Endothelial cell of umbilical vein (primary cell): ENCODE measurements at regions not wholly inside any gene's neighbourhood (a gene's known extent, or its start where the extent isn't known, plus 50 kb on each side); places are given as distances from the start of the nearest gene placed in this dataset.

Source experiments
- BruUV-seq: library from RNA; stranded (reverse); fragments of 400-500 nt; replicated peaks from 2 replicates; lab custom pipeline; 2021; lab: Mats Ljungman, UMichigan
- CTCF ChIA-PET: fragments of 300-600, 350-600 bp; sonication (Branson Sonifier 250); formaldehyde crosslinking; loops from one replicate; lab custom pipeline; 2021; ENCODE audit warnings: antibody characterized with exemption, inconsistent platforms; lab: Charles Lee
- POLR2A ChIA-PET: fragments of 300-600, 350-600 bp; sonication (Branson Sonifier 250); formaldehyde crosslinking; loops from one replicate; lab custom pipeline; 2021; ENCODE audit warnings: antibody characterized with exemption, inconsistent platforms; lab: Charles Lee
- DNase-seq: peaks from one replicate; pipeline ENCODE4 v3.0.0-alpha.2; 2011; ENCODE audit warnings: low read depth, low spot score
- FAIRE-seq: peaks from 2 replicates; lab custom pipeline; 2011; peaks lifted over from hg19 to GRCh38; lab: Jason Lieb, UNC
- H2AFZ ChIP-seq: 2 replicates; pipeline ENCODE4 v1.6.0; 2012; ENCODE audit warnings: low read depth, low read length, control low read depth, inconsistent platforms
- H3K27ac ChIP-seq: 2 replicates; pipeline ENCODE4 v1.5.1; 2011; ENCODE audit warnings: low read depth, mild to moderate bottlenecking, control low read depth, low read length, moderate library complexity; ENCODE audit not compliant: insufficient read depth
- H3K27me3 ChIP-seq, 2 experiments: 2 replicates each; pipeline versions ENCODE4 v1.6.0 to v1.6.1; 2011; ENCODE audit warnings: low read length in 2 of 2, mixed read lengths in 1 of 2; ENCODE audit not compliant: control insufficient read depth in 2 of 2, insufficient read depth in 2 of 2
- H3K36me3 ChIP-seq, 2 experiments: 2 replicates in 1 of 2; 3 replicates in 1 of 2; pipeline ENCODE4 v1.5.1; 2011; ENCODE audit warnings: low read length in 2 of 2, mild to moderate bottlenecking in 1 of 2, moderate library complexity in 1 of 2; ENCODE audit not compliant: control insufficient read depth in 2 of 2, insufficient read depth in 2 of 2; ENCODE audit errors: extremely low read depth in 1 of 2
- H3K4me1 ChIP-seq: 3 replicates; pipeline ENCODE4 v1.5.1; 2011; ENCODE audit warnings: mild to moderate bottlenecking, low read length; ENCODE audit not compliant: control insufficient read depth, insufficient read depth; ENCODE audit errors: extremely low read depth
- H3K4me2 ChIP-seq: 2 replicates; pipeline ENCODE4 v1.6.1; 2011; ENCODE audit warnings: low read length, control low read depth, mixed read lengths; ENCODE audit not compliant: insufficient read depth
- H3K4me3 ChIP-seq, 3 experiments: fragments of 200-600 bp in 1 of 3; sonication (generic), shearing (Covaris generic) in 1 of 3; replicated peaks in 1 of 3; 2 replicates each; pipeline ENCODE4 v1.5.1; 2011 to 2016; ENCODE audit warnings: control low read depth in 3 of 3, low read length in 3 of 3, mild to moderate bottlenecking in 2 of 3, inconsistent platforms in 1 of 3, low read depth in 1 of 3, moderate library complexity in 1 of 3; ENCODE audit not compliant: insufficient read depth in 1 of 3
- H3K79me2 ChIP-seq: 2 replicates; pipeline ENCODE4 v1.6.0; 2012; ENCODE audit warnings: low read length, inconsistent platforms; ENCODE audit not compliant: control insufficient read depth, insufficient read depth
- H3K9ac ChIP-seq: replicated peaks from 2 replicates; pipeline ENCODE3; 2011; ENCODE audit warnings: low read length, control low read depth; ENCODE audit not compliant: insufficient read depth; ENCODE audit errors: extremely low read depth
- H3K9me1 ChIP-seq: replicated peaks from 3 replicates; pipeline ENCODE4 v1.6.0; 2011; ENCODE audit warnings: mild to moderate bottlenecking, low read length; ENCODE audit not compliant: control insufficient read depth, insufficient read depth; ENCODE audit errors: extremely low read depth
- H3K9me3 ChIP-seq: replicated peaks from 2 replicates; pipeline ENCODE4 v1.5.1; 2012; ENCODE audit warnings: low read length, inconsistent platforms; ENCODE audit not compliant: control insufficient read depth, insufficient read depth
- H4K20me1 ChIP-seq: replicated peaks from 2 replicates; pipeline ENCODE3; 2011; ENCODE audit warnings: mild to moderate bottlenecking, low read length; ENCODE audit not compliant: control insufficient read depth, insufficient read depth; ENCODE audit errors: extremely low read depth
- CTCF ChIP-seq, 2 donors: IDR thresholded peaks; 1 replicate in 1 of 2; 2 replicates in 1 of 2; pipeline ENCODE4 v1.5.1; 2011; ENCODE audit warnings: low read length in 2 of 2, mild to moderate bottlenecking in 2 of 2, moderate library complexity in 2 of 2, control low read depth in 1 of 2, inconsistent platforms in 1 of 2, low read depth in 1 of 2; ENCODE audit not compliant: insufficient read depth in 1 of 2; ENCODE audit errors: extremely low read depth in 1 of 2
- EZH2 ChIP-seq: IDR thresholded peaks from 2 replicates; pipeline ENCODE4 v1.6.1; 2012; ENCODE audit warnings: borderline replicate concordance, low read depth, mild to moderate bottlenecking, moderate library complexity, low read length, inconsistent platforms; ENCODE audit not compliant: severe bottlenecking
- FOS ChIP-seq: IDR thresholded peaks from 2 replicates; pipeline ENCODE4 v1.6.1; 2011; ENCODE audit warnings: mild to moderate bottlenecking, low read length, moderate library complexity, borderline replicate concordance; ENCODE audit not compliant: insufficient read depth
- GATA2 ChIP-seq: IDR thresholded peaks from 2 replicates; pipeline ENCODE4 v1.7.0; 2011; ENCODE audit warnings: low read depth, mild to moderate bottlenecking, moderate library complexity, mixed read lengths, low read length; ENCODE audit not compliant: insufficient read length, insufficient read depth
- JUN ChIP-seq: IDR thresholded peaks from 2 replicates; pipeline ENCODE4 v1.6.1; 2011; ENCODE audit warnings: borderline replicate concordance, low read depth; ENCODE audit not compliant: insufficient read length, insufficient read depth
- MAX ChIP-seq: IDR thresholded peaks from 2 replicates; pipeline ENCODE4 v1.6.1; 2011; ENCODE audit not compliant: insufficient read depth, insufficient read length
- MYC ChIP-seq: IDR thresholded peaks from one replicate; pipeline ENCODE4 v1.6.1; 2011; ENCODE audit warnings: mild to moderate bottlenecking, low read depth, low read length
- POLR2A ChIP-seq: IDR thresholded peaks from 2 replicates; pipeline ENCODE4 v1.6.1; 2012; ENCODE audit warnings: low read depth, mild to moderate bottlenecking, control low read depth, low read length
- dilution Hi-C: fragments of 300-500 bp; cut with MboI; formaldehyde crosslinking; loops from one replicate; pipeline ENCODE4 v1.15.0; 2019; ENCODE audit warnings: low sequenced_read_pairs; ENCODE audit not compliant: extremely low pct_ligation_motif_present
- intact Hi-C: fragments of 100-400 bp; cut with micrococcal nuclease; formaldehyde crosslinking; loops from one replicate; pipeline ENCODE4 v1.10.0; 2022

- Histone ChIP-seq H3K4me1 (no peaks in the 10 kb centered on the region), H2AFZ (no peak overlapping the region), H4K20me1 (no peaks in the 10 kb centered on the region), H3K4me2 (no peak overlapping the region), H3K36me3 (no peaks in the 10 kb centered on the region), H3K27ac (no peak overlapping the region), H3K4me3 (no peak overlapping the region), H3K9ac (no peak overlapping the region), H3K9me1 (no peaks in the 10 kb centered on the region), H3K9me3 (no peaks in the 10 kb centered on the region), H3K27me3 (no peaks in the 10 kb centered on the region), H3K79me2 (no peaks in the 10 kb centered on the region)
- dilution Hi-C loops (no loop called here), intact Hi-C loops (no loop called here)
- no peak for FAIRE-seq
- ChIA-PET CTCF (interaction anchor here (0.5 kb wide), 1 partner anchor 332 kb away, joined by 3 read pairs; no protein-coding TSS in a partner anchor), POLR2A (no interaction called here)
- BruUV-seq: no TSS peak
- TF ChIP-seq JUN (no peak), POLR2A (no peak)
- DNase-seq: no peak
Measured at GRCh38 chr3:83729576-83729975, 1229.2 kb upstream of the CADM2 start.

- no peak overlapping the region for H3K27ac ChIP-seq
- no peaks in the 10 kb centered on the region for H4K20me1 ChIP-seq
- ChIA-PET POLR2A (no interaction called here), CTCF (interaction anchor here (1.1 kb wide), 1 partner anchor 12 kb away, joined by 3 read pairs; no protein-coding TSS in a partner anchor)
- H3K27me3 ChIP-seq: no peaks in the 10 kb centered on the region
- FAIRE-seq (no peak), DNase-seq (no peak)
- H3K9ac ChIP-seq: no peak overlapping the region
- no peak for TF ChIP-seq CTCF (IDR thresholded peaks at IDR 0.05; ENCODE audit: extremely low read depth in 1 of 2, insufficient read depth in 1 of 2, low read depth in 1 of 2, low read length in 2 of 2)
- TF ChIP-seq POLR2A: no peak
- no peak for TF ChIP-seq MYC
- no peak for TF ChIP-seq GATA2
- no peak for TF ChIP-seq EZH2
- no peak for TF ChIP-seq JUN
- no peak for TF ChIP-seq MAX
- no peak for TF ChIP-seq FOS
- no peak overlapping the region for H3K4me2 ChIP-seq
- peaks cover 2% of the 10 kb centered on the region for H3K9me3 ChIP-seq
- intact Hi-C loops: no loop called here
- no peak overlapping the region for H3K4me3 ChIP-seq
- H2AFZ ChIP-seq: no peak overlapping the region
- dilution Hi-C loops: no loop called here
- no peaks in the 10 kb centered on the region for H3K36me3 ChIP-seq
- no peaks in the 10 kb centered on the region for H3K9me1 ChIP-seq
- BruUV-seq: no TSS peak
- H3K4me1 ChIP-seq: no peaks in the 10 kb centered on the region
- no peaks in the 10 kb centered on the region for H3K79me2 ChIP-seq
Measured at GRCh38 chr3:83734656-83735055, 1224.1 kb upstream of the CADM2 start.
